ENCODE measurements at regions not wholly inside any gene's neighbourhood (a gene's known extent, or its start where the extent isn't known, plus 50 kb on each side); places are given as distances from the start of the nearest gene placed in this dataset.

DNA sequence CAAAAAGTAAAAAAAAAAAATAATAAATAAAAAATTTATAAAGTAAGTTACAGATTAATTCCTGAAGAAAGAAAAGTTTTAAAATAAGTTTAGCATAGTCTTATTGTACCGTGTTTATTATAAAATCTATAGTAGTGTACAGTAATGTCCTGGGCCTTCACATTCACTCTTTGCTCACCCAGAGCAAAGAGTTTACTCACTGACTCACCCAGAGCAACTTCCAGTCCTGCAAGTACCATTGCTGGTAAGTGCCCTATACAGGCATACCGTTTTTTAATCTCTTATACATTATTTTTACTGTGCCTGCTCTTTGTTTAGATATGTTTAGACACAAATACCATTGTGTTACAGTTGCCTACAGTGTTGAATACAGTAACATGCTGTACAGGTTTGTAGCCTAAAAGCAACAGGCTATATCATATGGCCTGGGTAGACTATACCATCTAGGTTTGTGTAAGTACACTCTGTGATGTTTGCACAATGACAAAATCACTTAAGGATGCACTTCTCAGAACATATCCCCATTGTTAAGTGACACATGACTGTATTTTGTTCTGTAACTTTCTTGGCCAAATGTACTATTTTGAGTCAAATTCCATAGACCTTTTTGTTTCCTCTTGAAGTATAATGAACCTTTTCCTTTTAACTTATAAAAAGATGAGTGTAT lies 199.0 kb upstream of the NUDT6 start (continued):
- TF ChIP-seq, protein P1, sequence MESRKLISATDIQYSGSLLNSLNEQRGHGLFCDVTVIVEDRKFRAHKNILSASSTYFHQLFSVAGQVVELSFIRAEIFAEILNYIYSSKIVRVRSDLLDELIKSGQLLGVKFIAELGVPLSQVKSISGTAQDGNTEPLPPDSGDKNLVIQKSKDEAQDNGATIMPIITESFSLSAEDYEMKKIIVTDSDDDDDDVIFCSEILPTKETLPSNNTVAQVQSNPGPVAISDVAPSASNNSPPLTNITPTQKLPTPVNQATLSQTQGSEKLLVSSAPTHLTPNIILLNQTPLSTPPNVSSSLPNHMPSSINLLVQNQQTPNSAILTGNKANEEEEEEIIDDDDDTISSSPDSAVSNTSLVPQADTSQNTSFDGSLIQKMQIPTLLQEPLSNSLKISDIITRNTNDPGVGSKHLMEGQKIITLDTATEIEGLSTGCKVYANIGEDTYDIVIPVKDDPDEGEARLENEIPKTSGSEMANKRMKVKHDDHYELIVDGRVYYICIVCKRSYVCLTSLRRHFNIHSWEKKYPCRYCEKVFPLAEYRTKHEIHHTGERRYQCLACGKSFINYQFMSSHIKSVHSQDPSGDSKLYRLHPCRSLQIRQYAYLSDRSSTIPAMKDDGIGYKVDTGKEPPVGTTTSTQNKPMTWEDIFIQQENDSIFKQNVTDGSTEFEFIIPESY (IDR thresholded peaks at IDR 0.05; ENCODE audit: borderline replicate concordance, low read depth): no peak
- TF ChIP-seq MEF2A (IDR thresholded peaks at IDR 0.05; ENCODE audit: borderline replicate concordance, low read depth) (no peak), RFX5 (IDR thresholded peaks at IDR 0.05; ENCODE audit: low read length) (no peak), FOXJ3 (CRISPR knock-in tag; IDR thresholded peaks at IDR 0.05) (no peak)

GRCh38 chr4:123125477-123125876 lies 203.1 kb upstream of the NUDT6 start:
- Histone ChIP-seq H3K36me3 (replicated peaks in 1 of 2; ENCODE audit: control insufficient read depth in 1 of 2, insufficient read depth in 2 of 2, low read length in 1 of 2) (peaks cover 0 to 11% of the 10 kb centered on the region in 2 experiments), H3K4me2 (no peak overlapping the region), H3K27me3 (ENCODE audit: insufficient read depth) (no peaks in the 10 kb centered on the region), H3K9me2 (no peaks in the 10 kb centered on the region), H3K9ac (no peak overlapping the region), H2AFZ (ENCODE audit: low read depth) (no peak overlapping the region), H3K79me2 (ENCODE audit: insufficient read depth) (no peaks in the 10 kb centered on the region; the same call in 1 of the 2 replicates), H3K4me1 (ENCODE audit: control insufficient read depth in 1 of 2, insufficient read depth in 2 of 2, low read depth in 1 of 2, low read length in 1 of 2) (peaks cover 0 to 22% of the 10 kb centered on the region in 2 experiments; a peak in 2 of 4 replicates), H3K4me3 (ENCODE audit: low read depth in 2 of 2, low read length in 1 of 2) (no peak overlapping the region), H3F3A (replicated peaks; ENCODE audit: insufficient read depth) (peaks cover 23% of the 10 kb centered on the region), H3K9me3 (no peaks in the 10 kb centered on the region), H3K27ac (ENCODE audit: low read depth in 2 of 2, low read length in 1 of 2) (no peak overlapping the region), H4K20me1 (ENCODE audit: insufficient read depth) (no peaks in the 10 kb centered on the region)
- WGBS (ENCODE audit: low lambda C conversion rate): 95% methylated on average over 1 of the region's 1 CpG
- no peak for DNase-seq
- TF ChIP-seq NFIC (IDR thresholded peaks at IDR 0.05; ENCODE audit: borderline replicate concordance) (no peak), RXRA (IDR thresholded peaks at IDR 0.05; ENCODE audit: borderline replicate concordance, low read depth) (no peak)
- CTCF ChIA-PET: no interaction called here
- POLR2A ChIA-PET: no interaction called here

DNA sequence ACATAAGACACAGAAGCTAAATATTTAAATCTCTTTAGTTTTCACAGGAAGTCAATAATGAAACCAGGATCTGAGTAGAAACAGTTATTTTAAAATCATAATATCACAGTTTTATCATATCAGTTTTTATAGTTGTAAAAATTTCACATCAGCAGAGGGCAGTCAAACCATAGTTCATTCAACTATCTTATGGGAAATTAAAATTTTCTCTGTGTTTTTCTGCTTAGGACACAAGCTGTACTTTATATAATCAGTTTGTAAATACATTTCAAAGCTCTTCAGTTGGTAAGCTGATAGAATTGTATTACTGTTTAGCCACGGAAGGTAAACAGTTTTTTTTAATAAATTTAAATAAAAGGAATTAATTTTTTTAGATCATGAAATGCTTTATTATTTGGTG lies 204.8 kb upstream of the NUDT6 start:
- H3K27ac ChIP-seq (ENCODE audit: low read depth in 2 of 2, low read length in 1 of 2): no peak overlapping the region; a peak in 1 of 4 replicates
- no peak for DNase-seq
- no peak overlapping the region for H2AFZ ChIP-seq (ENCODE audit: low read depth)
- 89% methylated on average over 1 of the region's 1 CpG for WGBS (ENCODE audit: low lambda C conversion rate)
- POLR2A ChIA-PET: no interaction called here
- H3K4me2 ChIP-seq: no peak overlapping the region
- H3K9ac ChIP-seq: no peak overlapping the region
- CTCF ChIA-PET: interaction anchor here (0.6 to 1.4 kb wide), 5 partner anchors 16 to 273 kb away, joined by 3 to 5 read pairs (median 3); no protein-coding TSS in a partner anchor
- H3K79me2 ChIP-seq (ENCODE audit: insufficient read depth): no peaks in the 10 kb centered on the region
- H4K20me1 ChIP-seq (ENCODE audit: insufficient read depth): no peaks in the 10 kb centered on the region
- no peaks in the 10 kb centered on the region for H3K27me3 ChIP-seq (ENCODE audit: insufficient read depth)
- H3K9me3 ChIP-seq: no peaks in the 10 kb centered on the region
- H3K4me3 ChIP-seq (ENCODE audit: low read depth in 2 of 2, low read length in 1 of 2): no peak overlapping the region
- no peaks in the 10 kb centered on the region for H3K9me2 ChIP-seq
- H3K36me3 ChIP-seq (replicated peaks in 1 of 2; ENCODE audit: control insufficient read depth in 1 of 2, insufficient read depth in 2 of 2, low read length in 1 of 2): peaks cover 0 to 11% of the 10 kb centered on the region in 2 experiments
- peaks cover 16% of the 10 kb centered on the region for H3F3A ChIP-seq (replicated peaks; ENCODE audit: insufficient read depth)
- peaks cover 0 to 16% of the 10 kb centered on the region in 2 experiments; a peak in 2 of 4 replicates for H3K4me1 ChIP-seq (ENCODE audit: control insufficient read depth in 1 of 2, insufficient read depth in 2 of 2, low read depth in 1 of 2, low read length in 1 of 2)
- TF ChIP-seq TEAD4 (IDR thresholded peaks at IDR 0.05; ENCODE audit: borderline replicate concordance, insufficient read depth) (no peak), CHD2 (IDR thresholded peaks at IDR 0.05; ENCODE audit: low read length, partially characterized antibody) (no peak), YY1 (IDR thresholded peaks at IDR 0.05; ENCODE audit: low read depth) (no peak), SIN3A (IDR thresholded peaks at IDR 0.05; ENCODE audit: borderline replicate concordance, low read depth, low read length) (no peak), MXI1 (IDR thresholded peaks at IDR 0.05; ENCODE audit: low read depth, low read length) (no peak), TAF1 (IDR thresholded peaks at IDR 0.05; ENCODE audit: borderline replicate concordance, low read depth, low read length) (no peak), EZH2phosphoT487 (IDR thresholded peaks at IDR 0.05; ENCODE audit: borderline replicate concordance, low read depth) (no peak), RXRA (IDR thresholded peaks at IDR 0.05; ENCODE audit: borderline replicate concordance, low read depth) (no peak), RFX5 (IDR thresholded peaks at IDR 0.05; ENCODE audit: low read length) (no peak), TCF12 (IDR thresholded peaks at IDR 0.05) (no peak), POLR2AphosphoS5 (IDR thresholded peaks at IDR 0.05; ENCODE audit: low read depth, low read length) (no peak), RCOR1 (IDR thresholded peaks at IDR 0.05; ENCODE audit: low read length) (no peak), RAD21 (IDR thresholded peaks at IDR 0.05; ENCODE audit: low read length) (peak; percentile 62), EP300 (IDR thresholded peaks at IDR 0.05; ENCODE audit: borderline replicate concordance in 1 of 2, low read depth in 1 of 2, low read length in 1 of 2) (no peak), FOXM1 (IDR thresholded peaks at IDR 0.05; ENCODE audit: low read depth) (no peak), SMC3 (IDR thresholded peaks at IDR 0.05; ENCODE audit: low read depth, low read length) (peak; percentile 40)
- TF ChIP-seq, protein P2, sequence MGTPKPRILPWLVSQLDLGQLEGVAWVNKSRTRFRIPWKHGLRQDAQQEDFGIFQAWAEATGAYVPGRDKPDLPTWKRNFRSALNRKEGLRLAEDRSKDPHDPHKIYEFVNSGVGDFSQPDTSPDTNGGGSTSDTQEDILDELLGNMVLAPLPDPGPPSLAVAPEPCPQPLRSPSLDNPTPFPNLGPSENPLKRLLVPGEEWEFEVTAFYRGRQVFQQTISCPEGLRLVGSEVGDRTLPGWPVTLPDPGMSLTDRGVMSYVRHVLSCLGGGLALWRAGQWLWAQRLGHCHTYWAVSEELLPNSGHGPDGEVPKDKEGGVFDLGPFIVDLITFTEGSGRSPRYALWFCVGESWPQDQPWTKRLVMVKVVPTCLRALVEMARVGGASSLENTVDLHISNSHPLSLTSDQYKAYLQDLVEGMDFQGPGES (IDR thresholded peaks at IDR 0.05; ENCODE audit: low read depth, low read length): no peak
- TF ChIP-seq, protein P3, sequence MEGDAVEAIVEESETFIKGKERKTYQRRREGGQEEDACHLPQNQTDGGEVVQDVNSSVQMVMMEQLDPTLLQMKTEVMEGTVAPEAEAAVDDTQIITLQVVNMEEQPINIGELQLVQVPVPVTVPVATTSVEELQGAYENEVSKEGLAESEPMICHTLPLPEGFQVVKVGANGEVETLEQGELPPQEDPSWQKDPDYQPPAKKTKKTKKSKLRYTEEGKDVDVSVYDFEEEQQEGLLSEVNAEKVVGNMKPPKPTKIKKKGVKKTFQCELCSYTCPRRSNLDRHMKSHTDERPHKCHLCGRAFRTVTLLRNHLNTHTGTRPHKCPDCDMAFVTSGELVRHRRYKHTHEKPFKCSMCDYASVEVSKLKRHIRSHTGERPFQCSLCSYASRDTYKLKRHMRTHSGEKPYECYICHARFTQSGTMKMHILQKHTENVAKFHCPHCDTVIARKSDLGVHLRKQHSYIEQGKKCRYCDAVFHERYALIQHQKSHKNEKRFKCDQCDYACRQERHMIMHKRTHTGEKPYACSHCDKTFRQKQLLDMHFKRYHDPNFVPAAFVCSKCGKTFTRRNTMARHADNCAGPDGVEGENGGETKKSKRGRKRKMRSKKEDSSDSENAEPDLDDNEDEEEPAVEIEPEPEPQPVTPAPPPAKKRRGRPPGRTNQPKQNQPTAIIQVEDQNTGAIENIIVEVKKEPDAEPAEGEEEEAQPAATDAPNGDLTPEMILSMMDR (IDR thresholded peaks at IDR 0.05): peak; percentile 64

Measured in SK-N-SH (cell line).